Activated T-helper 1 cell treated with anti-CD3 and anti-CD28 coated beads, Interleukin-12 subunit alpha, Interleukin-12 subunit beta, Interleukin-2, Interleukin-4 antibody, amounts not matched to agents 30 ng/mL and 10 ng/mL and 1 ng/mL, durations not matched to agents 14 hours and 24 hours and 36 hours (primary cell): ENCODE measurements at regions not wholly inside any gene's neighbourhood (a gene's known extent, or its start where the extent isn't known, plus 50 kb on each side); places are given as distances from the start of the nearest gene placed in this dataset.
A peak's percentile ranks its signal among the peaks of the same experiment; 100 is the strongest.

Experiments used
- DNase-seq: peaks from one replicate; pipeline ENCODE4 v3.0.0; 2021; ENCODE audit warnings: low spot score
- H3K27ac Mint-ChIP-seq: one replicate; pipeline ENCODE4 v1.8.0; 2021; ENCODE audit warnings: mild to moderate bottlenecking, mixed read lengths
- H3K27me3 Mint-ChIP-seq: one replicate; pipeline ENCODE4 v1.8.0; 2022; ENCODE audit warnings: mild to moderate bottlenecking, moderate library complexity, mixed read lengths; ENCODE audit not compliant: insufficient read depth
- H3K36me3 Mint-ChIP-seq: one replicate; pipeline ENCODE4 v1.8.0; 2021; ENCODE audit warnings: low read depth, mixed read lengths
- H3K4me1 Mint-ChIP-seq: one replicate; pipeline ENCODE4 v1.8.0; 2021; ENCODE audit warnings: low read depth, mixed read lengths
- H3K4me3 Mint-ChIP-seq: one replicate; pipeline ENCODE4 v1.8.0; 2021; ENCODE audit warnings: mild to moderate bottlenecking, moderate library complexity, mixed read lengths
- H3K9me3 Mint-ChIP-seq: one replicate; pipeline ENCODE4 v1.8.0; 2021; ENCODE audit warnings: mixed read lengths
- intact Hi-C: fragments of 100-400 bp; cut with micrococcal nuclease; formaldehyde crosslinking; loops from one replicate; pipeline ENCODE4 v1.15.1; 2024

GRCh38 chr12:92546635-92547348 is 156.0 kb upstream of the PLEKHG7 start:
- H3K4me3 Mint-ChIP-seq = no peak overlapping the region
- DNase-seq = no peak
- peaks cover 25% of the 10 kb centered on the region for H3K4me1 Mint-ChIP-seq
- intact Hi-C loops = no loop called here
- H3K27me3 Mint-ChIP-seq = no peaks in the 10 kb centered on the region
- H3K36me3 Mint-ChIP-seq = peaks cover 10% of the 10 kb centered on the region
- no peak overlapping the region for H3K27ac Mint-ChIP-seq
- H3K9me3 Mint-ChIP-seq = peaks cover 4% of the 10 kb centered on the region

- no peaks in the 10 kb centered on the region for H3K27me3 Mint-ChIP-seq
- intact Hi-C loops = no loop called here
- DNase-seq = no peak
- peaks cover 30% of the 10 kb centered on the region for H3K4me1 Mint-ChIP-seq
- H3K4me3 Mint-ChIP-seq = no peak overlapping the region
- H3K27ac Mint-ChIP-seq = no peak overlapping the region
- peaks cover 6% of the 10 kb centered on the region for H3K9me3 Mint-ChIP-seq
- peaks cover 12% of the 10 kb centered on the region for H3K36me3 Mint-ChIP-seq
Observed at GRCh38 chr12:92546259-92546634, 156.5 kb upstream of the PLEKHG7 start.

- Mint-ChIP-seq H3K27me3 (no peaks in the 10 kb centered on the region), H3K4me3 (no peak overlapping the region), H3K36me3 (peaks cover 13% of the 10 kb centered on the region), H3K27ac (no peak overlapping the region), H3K9me3 (peaks cover 10% of the 10 kb centered on the region), H3K4me1 (peaks cover 49% of the 10 kb centered on the region)
- intact Hi-C loops = no loop called here
- DNase-seq = no peak
Observed at GRCh38 chr12:92544322-92544721, 158.5 kb upstream of the PLEKHG7 start.

- Mint-ChIP-seq H3K4me1 (peaks cover 54% of the 10 kb centered on the region), H3K36me3 (peaks cover 11% of the 10 kb centered on the region), H3K4me3 (no peak overlapping the region), H3K27ac (no peak overlapping the region), H3K27me3 (no peaks in the 10 kb centered on the region), H3K9me3 (peaks cover 12% of the 10 kb centered on the region)
- no peak for DNase-seq
- intact Hi-C loops = no loop called here
Observed at GRCh38 chr12:92543840-92544239, 158.9 kb upstream of the PLEKHG7 start.

- DNase-seq = no peak
- no peak overlapping the region for H3K4me3 Mint-ChIP-seq
- intact Hi-C loops = no loop called here
- H3K4me1 Mint-ChIP-seq = peaks cover 59% of the 10 kb centered on the region
- no peaks in the 10 kb centered on the region for H3K27me3 Mint-ChIP-seq
- no peak overlapping the region for H3K27ac Mint-ChIP-seq
- H3K9me3 Mint-ChIP-seq = peaks cover 14% of the 10 kb centered on the region
- peaks cover 13% of the 10 kb centered on the region for H3K36me3 Mint-ChIP-seq
Observed at GRCh38 chr12:92543359-92543758, 159.4 kb upstream of the PLEKHG7 start.

- H3K36me3 Mint-ChIP-seq = peaks cover 14% of the 10 kb centered on the region
- H3K4me1 Mint-ChIP-seq = peaks cover 64% of the 10 kb centered on the region
- H3K4me3 Mint-ChIP-seq = no peak overlapping the region
- DNase-seq = no peak
- intact Hi-C loops = no loop called here
- peak overlapping the region; percentile 55 for H3K27ac Mint-ChIP-seq
- H3K27me3 Mint-ChIP-seq = no peaks in the 10 kb centered on the region
- H3K9me3 Mint-ChIP-seq = peaks cover 14% of the 10 kb centered on the region
Observed at GRCh38 chr12:92541731-92542130, 161.1 kb upstream of the PLEKHG7 start.

GRCh38 chr12:92540782-92541423 is 161.9 kb upstream of the PLEKHG7 start:
- Mint-ChIP-seq H3K27ac (peak overlapping the region; percentile 97), H3K27me3 (no peaks in the 10 kb centered on the region), H3K9me3 (peaks cover 14% of the 10 kb centered on the region), H3K4me1 (peaks cover 72% of the 10 kb centered on the region), H3K4me3 (peak overlapping the region; percentile 8), H3K36me3 (peaks cover 14% of the 10 kb centered on the region)
- intact Hi-C loops = no loop called here
- DNase-seq = no peak

- intact Hi-C loops = loop anchor here (1.0 kb wide), 5 partner anchors 12 to 70 kb away; no protein-coding TSS in a partner anchor
- Mint-ChIP-seq H3K9me3 (peaks cover 14% of the 10 kb centered on the region), H3K27ac (peak overlapping the region; percentile 97), H3K4me1 (peaks cover 79% of the 10 kb centered on the region), H3K4me3 (peak overlapping the region; percentile 74), H3K36me3 (peaks cover 14% of the 10 kb centered on the region), H3K27me3 (no peaks in the 10 kb centered on the region)
- peak; percentile 30 for DNase-seq
Observed at GRCh38 chr12:92539976-92540781, 162.6 kb upstream of the PLEKHG7 start.

GRCh38 chr12:92539110-92539749 is 163.6 kb upstream of the PLEKHG7 start:
- H3K9me3 Mint-ChIP-seq = peaks cover 14% of the 10 kb centered on the region
- peak overlapping the region; percentile 74 for H3K4me3 Mint-ChIP-seq
- no peaks in the 10 kb centered on the region for H3K27me3 Mint-ChIP-seq
- peaks cover 11% of the 10 kb centered on the region for H3K36me3 Mint-ChIP-seq
- no peak for DNase-seq
- peaks cover 81% of the 10 kb centered on the region for H3K4me1 Mint-ChIP-seq
- intact Hi-C loops = loop anchor here (1.0 kb wide), 5 partner anchors 13 to 69 kb away; no protein-coding TSS in a partner anchor
- H3K27ac Mint-ChIP-seq = peak overlapping the region; percentile 97

- H3K4me1 Mint-ChIP-seq = peaks cover 70% of the 10 kb centered on the region
- DNase-seq = no peak
- H3K27ac Mint-ChIP-seq = peak overlapping the region; percentile 82
- H3K36me3 Mint-ChIP-seq = peaks cover 9% of the 10 kb centered on the region
- intact Hi-C loops = no loop called here
- no peaks in the 10 kb centered on the region for H3K27me3 Mint-ChIP-seq
- H3K9me3 Mint-ChIP-seq = peaks cover 14% of the 10 kb centered on the region
- H3K4me3 Mint-ChIP-seq = peak overlapping the region; percentile 36
Observed at GRCh38 chr12:92537290-92537960, 165.4 kb upstream of the PLEKHG7 start.

- H3K4me1 Mint-ChIP-seq = peaks cover 56% of the 10 kb centered on the region
- H3K4me3 Mint-ChIP-seq = no peak overlapping the region
- intact Hi-C loops = no loop called here
- peaks cover 17% of the 10 kb centered on the region for H3K9me3 Mint-ChIP-seq
- H3K36me3 Mint-ChIP-seq = peaks cover 7% of the 10 kb centered on the region
- no peaks in the 10 kb centered on the region for H3K27me3 Mint-ChIP-seq
- no peak for DNase-seq
- peak overlapping the region; percentile 25 for H3K27ac Mint-ChIP-seq
Observed at GRCh38 chr12:92535961-92536360, 166.8 kb upstream of the PLEKHG7 start.

- Mint-ChIP-seq H3K27me3 (no peaks in the 10 kb centered on the region), H3K27ac (no peak overlapping the region), H3K4me1 (peaks cover 47% of the 10 kb centered on the region), H3K4me3 (no peak overlapping the region), H3K9me3 (peaks cover 6% of the 10 kb centered on the region), H3K36me3 (peaks cover 8% of the 10 kb centered on the region)
- intact Hi-C loops = no loop called here
- DNase-seq = no peak
Observed at GRCh38 chr12:92533280-92533890, 169.4 kb upstream of the PLEKHG7 start.
